ACC112 (cell line): ENCODE measurements at regions not wholly inside any gene's neighbourhood (a gene's known extent, or its start where the extent isn't known, plus 50 kb on each side); places are given as distances from the start of the nearest gene placed in this dataset.

Source experiments
- H2AFZ ChIP-seq: fragments of 200-600 bp; sonication (generic); one replicate; pipeline ENCODE4 v1.6.0; 2017; ENCODE audit warnings: antibody characterized with exemption, low read length; ENCODE audit not compliant: unreplicated experiment
- H3K27ac ChIP-seq: fragments of 200-600 bp; sonication (generic); 2 replicates; pipeline ENCODE4 v1.5.1; 2014; ENCODE audit warnings: low read depth, mild to moderate bottlenecking, antibody characterized with exemption, low read length, moderate library complexity
- H3K27me3 ChIP-seq: fragments of 200-600 bp; sonication (generic); 2 replicates; pipeline ENCODE4 v1.6.1; 2014; ENCODE audit warnings: mild to moderate bottlenecking, antibody characterized with exemption, low read length, moderate library complexity, mixed read lengths; ENCODE audit not compliant: insufficient read depth
- H3K36me3 ChIP-seq: fragments of 200-600 bp; sonication (generic); 2 replicates; pipeline ENCODE4 v1.6.1; 2016; ENCODE audit warnings: mild to moderate bottlenecking, antibody characterized with exemption, low read length, moderate library complexity, mixed read lengths; ENCODE audit not compliant: insufficient read depth
- H3K4me1 ChIP-seq: fragments of 200-600 bp; sonication (generic); one replicate; pipeline ENCODE4 v1.6.1; 2016; ENCODE audit warnings: low read length, mixed read lengths; ENCODE audit not compliant: insufficient read depth, unreplicated experiment, control insufficient read depth
- H3K4me3 ChIP-seq: fragments of 200-600 bp; sonication (generic); 2 replicates; pipeline ENCODE4 v1.5.1; 2014; ENCODE audit warnings: mild to moderate bottlenecking, low read depth, low read length
- H3K79me2 ChIP-seq: fragments of 200-600 bp; sonication (generic); one replicate; pipeline ENCODE4 v1.6.0; 2016; ENCODE audit warnings: low read length; ENCODE audit not compliant: control insufficient read depth, unreplicated experiment, insufficient read depth

- Histone ChIP-seq H2AFZ (no peak overlapping the region), H3K27me3 (no peaks in the 10 kb centered on the region), H3K4me3 (no peak overlapping the region)
Measured at GRCh38 chr20:21033817-21034216, 72.3 kb downstream of the LINC00237 start.

GRCh38 chr20:21031666-21032065 lies 74.5 kb downstream of the LINC00237 start:
- Histone ChIP-seq H3K27me3 (no peaks in the 10 kb centered on the region), H3K36me3 (no peaks in the 10 kb centered on the region), H3K27ac (no peak overlapping the region), H2AFZ (no peak overlapping the region), H3K79me2 (no peaks in the 10 kb centered on the region), H3K4me3 (no peak overlapping the region), H3K4me1 (no peaks in the 10 kb centered on the region)

More at GRCh38 chr20:21033817-21034216, 72.3 kb downstream of the LINC00237 start:
- no peak overlapping the region for H3K27ac ChIP-seq
- H3K36me3 ChIP-seq, result no peaks in the 10 kb centered on the region
- H3K4me1 ChIP-seq, result no peaks in the 10 kb centered on the region
- H3K79me2 ChIP-seq, result no peaks in the 10 kb centered on the region

- H2AFZ ChIP-seq, result no peak overlapping the region
- no peaks in the 10 kb centered on the region for H3K4me1 ChIP-seq
- H3K36me3 ChIP-seq, result no peaks in the 10 kb centered on the region
- H3K27me3 ChIP-seq, result no peaks in the 10 kb centered on the region
- no peak overlapping the region for H3K4me3 ChIP-seq
- H3K27ac ChIP-seq, result no peak overlapping the region
- no peaks in the 10 kb centered on the region for H3K79me2 ChIP-seq
Measured at GRCh38 chr20:21029341-21029740, 76.8 kb downstream of the LINC00237 start.

GRCh38 chr20:21028921-21029320 lies 77.2 kb downstream of the LINC00237 start:
- Histone ChIP-seq H3K4me3 (no peak overlapping the region), H3K27ac (no peak overlapping the region), H3K27me3 (no peaks in the 10 kb centered on the region), H3K4me1 (no peaks in the 10 kb centered on the region), H3K79me2 (no peaks in the 10 kb centered on the region), H2AFZ (no peak overlapping the region), H3K36me3 (no peaks in the 10 kb centered on the region)

- Histone ChIP-seq H3K36me3 (no peaks in the 10 kb centered on the region), H3K4me3 (no peak overlapping the region), H3K27ac (no peak overlapping the region), H3K27me3 (no peaks in the 10 kb centered on the region), H2AFZ (no peak overlapping the region), H3K4me1 (no peaks in the 10 kb centered on the region), H3K79me2 (no peaks in the 10 kb centered on the region)
Measured at GRCh38 chr20:21028436-21028835, 77.7 kb downstream of the LINC00237 start.

GRCh38 chr20:21027569-21027968 lies 78.6 kb downstream of the LINC00237 start:
- no peak overlapping the region for H3K27ac ChIP-seq
- no peak overlapping the region for H2AFZ ChIP-seq
- H3K4me1 ChIP-seq, result no peaks in the 10 kb centered on the region

GRCh38 chr20:21026951-21027350 lies 79.2 kb downstream of the LINC00237 start:
- H3K4me1 ChIP-seq, result no peaks in the 10 kb centered on the region
- H3K4me3 ChIP-seq, result no peak overlapping the region
- no peak overlapping the region for H2AFZ ChIP-seq
- H3K36me3 ChIP-seq, result no peaks in the 10 kb centered on the region
- H3K79me2 ChIP-seq, result no peaks in the 10 kb centered on the region
- no peaks in the 10 kb centered on the region for H3K27me3 ChIP-seq
- H3K27ac ChIP-seq, result no peak overlapping the region

More at GRCh38 chr20:21027569-21027968, 78.6 kb downstream of the LINC00237 start:
- H3K4me3 ChIP-seq, result no peak overlapping the region
- H3K27me3 ChIP-seq, result no peaks in the 10 kb centered on the region
- no peaks in the 10 kb centered on the region for H3K79me2 ChIP-seq
- H3K36me3 ChIP-seq, result no peaks in the 10 kb centered on the region

- H3K79me2 ChIP-seq, result no peaks in the 10 kb centered on the region
- H3K4me1 ChIP-seq, result no peaks in the 10 kb centered on the region
- no peak overlapping the region for H3K4me3 ChIP-seq
- peaks cover 18% of the 10 kb centered on the region for H3K27me3 ChIP-seq
- no peak overlapping the region for H3K27ac ChIP-seq
- H2AFZ ChIP-seq, result no peak overlapping the region
- no peaks in the 10 kb centered on the region for H3K36me3 ChIP-seq
Measured at GRCh38 chr20:21024420-21024819, 81.7 kb downstream of the LINC00237 start.

GRCh38 chr20:21022925-21023324 lies 83.2 kb downstream of the LINC00237 start:
- H3K4me1 ChIP-seq, result no peaks in the 10 kb centered on the region
- H3K79me2 ChIP-seq, result no peaks in the 10 kb centered on the region
- no peaks in the 10 kb centered on the region for H3K36me3 ChIP-seq
- H3K27me3 ChIP-seq, result peaks cover 23% of the 10 kb centered on the region
- no peak overlapping the region for H2AFZ ChIP-seq
- no peak overlapping the region for H3K4me3 ChIP-seq
- H3K27ac ChIP-seq, result no peak overlapping the region

- Histone ChIP-seq H2AFZ (no peak overlapping the region), H3K27ac (no peak overlapping the region), H3K4me3 (no peak overlapping the region), H3K36me3 (no peaks in the 10 kb centered on the region), H3K79me2 (no peaks in the 10 kb centered on the region), H3K4me1 (no peaks in the 10 kb centered on the region), H3K27me3 (peaks cover 23% of the 10 kb centered on the region)
Measured at GRCh38 chr20:21021472-21021790, 84.7 kb downstream of the LINC00237 start.

GRCh38 chr20:21020659-21021471 lies 85.3 kb downstream of the LINC00237 start:
- Histone ChIP-seq H3K27ac (no peak overlapping the region), H3K36me3 (no peaks in the 10 kb centered on the region), H3K4me1 (no peaks in the 10 kb centered on the region), H2AFZ (no peak overlapping the region), H3K79me2 (no peaks in the 10 kb centered on the region), H3K4me3 (no peak overlapping the region), H3K27me3 (peaks cover 23% of the 10 kb centered on the region)
